ENCODE measurements at regions not wholly inside any gene's neighbourhood (a gene's known extent, or its start where the extent isn't known, plus 50 kb on each side); places are given as distances from the start of the nearest gene placed in this dataset.
"Not testable (repeated sequence)": the region's sequence is repeated elsewhere in the genome, so short reads cannot be mapped to it uniquely, and the experiment has no call there.

DNA sequence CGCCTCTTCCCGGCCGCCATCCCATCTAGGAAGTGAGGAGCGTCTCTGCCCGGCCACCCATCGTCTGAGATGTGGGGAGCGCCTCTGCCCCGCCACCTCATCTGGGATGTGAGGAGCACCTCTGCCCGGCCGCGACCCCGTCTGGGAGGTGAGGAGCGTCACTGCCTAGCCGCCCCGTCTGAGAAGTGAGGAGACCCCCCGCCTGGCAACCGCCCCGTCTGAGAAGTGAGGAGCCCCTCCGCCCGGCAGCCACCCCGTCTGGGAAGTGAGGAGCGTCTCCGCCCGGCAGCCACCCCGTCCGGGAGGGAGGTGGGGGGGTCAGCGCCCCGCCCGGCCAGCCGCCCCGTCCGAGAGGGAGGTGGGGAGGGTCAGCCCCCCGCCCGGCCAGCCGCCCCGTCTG lies 59.7 kb downstream of the ANXA2R start:
- TF ChIP-seq, protein P1, sequence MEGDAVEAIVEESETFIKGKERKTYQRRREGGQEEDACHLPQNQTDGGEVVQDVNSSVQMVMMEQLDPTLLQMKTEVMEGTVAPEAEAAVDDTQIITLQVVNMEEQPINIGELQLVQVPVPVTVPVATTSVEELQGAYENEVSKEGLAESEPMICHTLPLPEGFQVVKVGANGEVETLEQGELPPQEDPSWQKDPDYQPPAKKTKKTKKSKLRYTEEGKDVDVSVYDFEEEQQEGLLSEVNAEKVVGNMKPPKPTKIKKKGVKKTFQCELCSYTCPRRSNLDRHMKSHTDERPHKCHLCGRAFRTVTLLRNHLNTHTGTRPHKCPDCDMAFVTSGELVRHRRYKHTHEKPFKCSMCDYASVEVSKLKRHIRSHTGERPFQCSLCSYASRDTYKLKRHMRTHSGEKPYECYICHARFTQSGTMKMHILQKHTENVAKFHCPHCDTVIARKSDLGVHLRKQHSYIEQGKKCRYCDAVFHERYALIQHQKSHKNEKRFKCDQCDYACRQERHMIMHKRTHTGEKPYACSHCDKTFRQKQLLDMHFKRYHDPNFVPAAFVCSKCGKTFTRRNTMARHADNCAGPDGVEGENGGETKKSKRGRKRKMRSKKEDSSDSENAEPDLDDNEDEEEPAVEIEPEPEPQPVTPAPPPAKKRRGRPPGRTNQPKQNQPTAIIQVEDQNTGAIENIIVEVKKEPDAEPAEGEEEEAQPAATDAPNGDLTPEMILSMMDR (IDR thresholded peaks at IDR 0.05) = not testable (repeated sequence)
- TF ChIP-seq POLR2AphosphoS5, POLR2A, EP300 (IDR thresholded peaks at IDR 0.05): not testable (repeated sequence)
